MM.1S (cell line): ENCODE measurements at regions not wholly inside any gene's neighbourhood (a gene's known extent, or its start where the extent isn't known, plus 50 kb on each side); places are given as distances from the start of the nearest gene placed in this dataset.

ENCODE experiments used
- EZH2 ChIP-seq: fragments of 300-600 bp; sonication (generic); optimal IDR thresholded peaks from 2 replicates; pipeline ENCODE3; 2017; ENCODE audit warnings: low read depth, mild to moderate bottlenecking, antibody characterized with exemption, low read length, mixed read lengths
- EZH2phosphoT487 ChIP-seq: fragments of 300-600 bp; sonication (generic); IDR thresholded peaks from 2 replicates; pipeline ENCODE4 v1.6.1; 2018; ENCODE audit warnings: antibody characterized with exemption, low read length
- TF ChIP-seq, protein P1 (sequence below): fragments of 300-600 bp; sonication (generic); IDR thresholded peaks from 2 replicates; pipeline ENCODE4 v1.5.1; 2016; ENCODE audit warnings: antibody characterized with exemption, low read length, mixed read lengths

- TF ChIP-seq, protein P1, sequence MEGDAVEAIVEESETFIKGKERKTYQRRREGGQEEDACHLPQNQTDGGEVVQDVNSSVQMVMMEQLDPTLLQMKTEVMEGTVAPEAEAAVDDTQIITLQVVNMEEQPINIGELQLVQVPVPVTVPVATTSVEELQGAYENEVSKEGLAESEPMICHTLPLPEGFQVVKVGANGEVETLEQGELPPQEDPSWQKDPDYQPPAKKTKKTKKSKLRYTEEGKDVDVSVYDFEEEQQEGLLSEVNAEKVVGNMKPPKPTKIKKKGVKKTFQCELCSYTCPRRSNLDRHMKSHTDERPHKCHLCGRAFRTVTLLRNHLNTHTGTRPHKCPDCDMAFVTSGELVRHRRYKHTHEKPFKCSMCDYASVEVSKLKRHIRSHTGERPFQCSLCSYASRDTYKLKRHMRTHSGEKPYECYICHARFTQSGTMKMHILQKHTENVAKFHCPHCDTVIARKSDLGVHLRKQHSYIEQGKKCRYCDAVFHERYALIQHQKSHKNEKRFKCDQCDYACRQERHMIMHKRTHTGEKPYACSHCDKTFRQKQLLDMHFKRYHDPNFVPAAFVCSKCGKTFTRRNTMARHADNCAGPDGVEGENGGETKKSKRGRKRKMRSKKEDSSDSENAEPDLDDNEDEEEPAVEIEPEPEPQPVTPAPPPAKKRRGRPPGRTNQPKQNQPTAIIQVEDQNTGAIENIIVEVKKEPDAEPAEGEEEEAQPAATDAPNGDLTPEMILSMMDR, result no peak
- TF ChIP-seq EZH2 (no peak), EZH2phosphoT487 (no peak)
These were observed 198.7 kb downstream of the RBFOX3 start for GRCh38 chr17:79412110-79412509.
